ENCODE measurements at regions not wholly inside any gene's neighbourhood (a gene's known extent, or its start where the extent isn't known, plus 50 kb on each side); places are given as distances from the start of the nearest gene placed in this dataset.

- TF ChIP-seq CTCF (IDR thresholded peaks at IDR 0.05; ENCODE audit: low read depth, low read length) (no peak), POLR2A (IDR thresholded peaks at IDR 0.05; ENCODE audit: extremely low read depth, insufficient read length) (no peak)
Measured at GRCh38 chr2:133682347-133682746, 114.1 kb upstream of the NCKAP5 start.

Data from NB4 (cell line).